ENCODE measurements at regions not wholly inside any gene's neighbourhood (a gene's known extent, or its start where the extent isn't known, plus 50 kb on each side); places are given as distances from the start of the nearest gene placed in this dataset.

DNA sequence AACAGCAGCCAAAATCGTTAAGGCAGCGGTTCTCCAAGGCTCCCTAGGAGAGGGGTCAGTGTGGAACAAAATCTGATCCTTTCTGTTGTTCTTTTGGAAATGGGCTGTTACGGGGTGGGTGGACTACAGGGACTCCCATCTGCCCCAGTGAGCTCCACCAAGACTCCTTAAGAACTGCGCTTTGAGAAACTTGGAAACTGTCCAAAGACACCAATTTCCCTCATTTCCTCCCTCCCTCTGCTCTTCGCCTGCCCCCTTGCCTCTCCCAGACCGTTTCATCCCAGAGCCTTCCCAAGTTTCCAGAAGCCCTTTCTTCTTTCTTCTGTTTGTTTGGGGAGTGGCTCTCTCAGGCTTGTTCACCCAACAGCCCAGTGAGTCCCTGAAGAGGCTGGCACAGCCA, 205.4 kb downstream of the COPRS start:
- TF ChIP-seq, protein P1, sequence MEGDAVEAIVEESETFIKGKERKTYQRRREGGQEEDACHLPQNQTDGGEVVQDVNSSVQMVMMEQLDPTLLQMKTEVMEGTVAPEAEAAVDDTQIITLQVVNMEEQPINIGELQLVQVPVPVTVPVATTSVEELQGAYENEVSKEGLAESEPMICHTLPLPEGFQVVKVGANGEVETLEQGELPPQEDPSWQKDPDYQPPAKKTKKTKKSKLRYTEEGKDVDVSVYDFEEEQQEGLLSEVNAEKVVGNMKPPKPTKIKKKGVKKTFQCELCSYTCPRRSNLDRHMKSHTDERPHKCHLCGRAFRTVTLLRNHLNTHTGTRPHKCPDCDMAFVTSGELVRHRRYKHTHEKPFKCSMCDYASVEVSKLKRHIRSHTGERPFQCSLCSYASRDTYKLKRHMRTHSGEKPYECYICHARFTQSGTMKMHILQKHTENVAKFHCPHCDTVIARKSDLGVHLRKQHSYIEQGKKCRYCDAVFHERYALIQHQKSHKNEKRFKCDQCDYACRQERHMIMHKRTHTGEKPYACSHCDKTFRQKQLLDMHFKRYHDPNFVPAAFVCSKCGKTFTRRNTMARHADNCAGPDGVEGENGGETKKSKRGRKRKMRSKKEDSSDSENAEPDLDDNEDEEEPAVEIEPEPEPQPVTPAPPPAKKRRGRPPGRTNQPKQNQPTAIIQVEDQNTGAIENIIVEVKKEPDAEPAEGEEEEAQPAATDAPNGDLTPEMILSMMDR (IDR thresholded peaks at IDR 0.05): no peak
- no peak overlapping the region for H3K27ac ChIP-seq
- H3K36me3 ChIP-seq: no peaks in the 10 kb centered on the region
- H3K27me3 ChIP-seq: no peaks in the 10 kb centered on the region
- H3K9ac ChIP-seq (ENCODE audit: low read depth in 2 of 2, low read length in 2 of 2): no peak overlapping the region
- DNase-seq: no peak
- no peak overlapping the region for H3K4me3 ChIP-seq
- intact Hi-C loops (cut with DNase I): no loop called here
- no peaks in the 10 kb centered on the region for H3K9me3 ChIP-seq
- no peaks in the 10 kb centered on the region for H3K4me1 ChIP-seq

- Histone ChIP-seq H3K9me3 (no peaks in the 10 kb centered on the region), H3K4me3 (no peak overlapping the region), H3K4me1 (no peaks in the 10 kb centered on the region), H3K9ac (ENCODE audit: low read depth in 2 of 2, low read length in 2 of 2) (no peak overlapping the region), H3K36me3 (no peaks in the 10 kb centered on the region), H3K27ac (no peak overlapping the region), H3K27me3 (no peaks in the 10 kb centered on the region)
- no peak for DNase-seq
- TF ChIP-seq, protein P1 (IDR thresholded peaks at IDR 0.05): no peak
- intact Hi-C loops (cut with DNase I): no loop called here
These were observed 208.1 kb downstream of the COPRS start for GRCh38 chr17:31650756-31651520.

DNA sequence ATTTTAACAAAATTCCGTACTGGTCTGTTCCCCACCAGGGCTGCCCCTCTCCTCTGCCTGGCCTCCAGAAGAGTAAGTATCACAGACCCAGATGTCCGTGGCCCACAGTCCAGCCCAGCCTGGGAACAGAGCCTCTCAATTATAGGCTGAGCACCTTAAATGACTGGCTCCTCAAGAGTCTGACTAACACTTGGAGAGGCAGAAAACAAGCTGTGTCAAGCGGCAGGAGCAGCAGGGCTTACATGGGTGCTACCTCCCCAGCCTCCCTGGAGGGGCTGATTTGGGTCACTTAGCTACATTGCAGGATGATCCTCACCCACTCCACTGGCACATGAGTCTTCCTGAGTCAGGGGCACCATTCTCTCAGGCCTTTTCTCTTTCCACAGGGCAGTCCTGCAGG, 209.7 kb downstream of the COPRS start:
- Histone ChIP-seq H3K36me3 (no peaks in the 10 kb centered on the region), H3K9me3 (no peaks in the 10 kb centered on the region), H3K9ac (ENCODE audit: low read depth in 2 of 2, low read length in 2 of 2) (no peak overlapping the region), H3K27me3 (no peaks in the 10 kb centered on the region), H3K4me1 (no peaks in the 10 kb centered on the region), H3K4me3 (no peak overlapping the region), H3K27ac (no peak overlapping the region)
- intact Hi-C loops (cut with DNase I): no loop called here
- no peak for DNase-seq
- TF ChIP-seq, protein P1 (IDR thresholded peaks at IDR 0.05): no peak

DNA sequence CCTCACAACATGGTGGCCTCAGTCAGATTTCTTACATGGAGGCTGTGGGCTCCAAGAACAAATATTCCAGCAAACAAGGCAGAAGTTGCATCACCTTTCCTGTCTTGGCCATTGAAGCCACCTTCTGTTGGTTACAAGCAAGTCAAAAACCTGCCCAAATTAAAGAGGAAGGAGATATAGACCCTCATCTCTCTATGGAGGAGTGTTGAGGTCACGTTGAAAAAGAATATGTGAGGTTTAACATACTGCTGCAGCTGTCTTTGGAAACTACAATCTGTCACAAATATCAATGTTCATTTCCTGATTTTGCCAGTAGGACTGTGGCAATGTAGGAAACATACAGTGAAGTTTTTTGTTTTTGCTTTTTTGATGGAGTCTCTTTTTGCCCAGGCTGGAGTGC, 211.4 kb downstream of the COPRS start:
- intact Hi-C loops (cut with DNase I): no loop called here

GRCh38 chr17:31646642-31647041, 212.4 kb downstream of the COPRS start:
- DNase-seq: no peak
- H3K9me3 ChIP-seq: no peaks in the 10 kb centered on the region
- H3K4me1 ChIP-seq: no peaks in the 10 kb centered on the region
- no peaks in the 10 kb centered on the region for H3K36me3 ChIP-seq
- TF ChIP-seq, protein P1 (IDR thresholded peaks at IDR 0.05): no peak
- no peak overlapping the region for H3K9ac ChIP-seq (ENCODE audit: low read depth in 2 of 2, low read length in 2 of 2)
- no peaks in the 10 kb centered on the region for H3K27me3 ChIP-seq
- intact Hi-C loops (cut with DNase I): no loop called here
- H3K4me3 ChIP-seq: no peak overlapping the region
- H3K27ac ChIP-seq: no peak overlapping the region

More for the DNA sequence above, 211.4 kb downstream of the COPRS start:
- no peaks in the 10 kb centered on the region for H3K27me3 ChIP-seq
- H3K4me1 ChIP-seq: no peaks in the 10 kb centered on the region
- no peak overlapping the region for H3K4me3 ChIP-seq
- no peak for DNase-seq
- TF ChIP-seq, protein P1 (IDR thresholded peaks at IDR 0.05): no peak
- H3K36me3 ChIP-seq: no peaks in the 10 kb centered on the region
- H3K27ac ChIP-seq: no peak overlapping the region
- no peaks in the 10 kb centered on the region for H3K9me3 ChIP-seq
- H3K9ac ChIP-seq (ENCODE audit: low read depth in 2 of 2, low read length in 2 of 2): no peak overlapping the region

All from colonic mucosa (tissue), 4 donors.